H1 (cell line): ENCODE measurements at regions not wholly inside any gene's neighbourhood (a gene's known extent, or its start where the extent isn't known, plus 50 kb on each side); places are given as distances from the start of the nearest gene placed in this dataset.
"Not testable (repeated sequence)": the region's sequence is repeated elsewhere in the genome, so short reads cannot be mapped to it uniquely, and the experiment has no call there.

Experiments
- CTCF ChIA-PET: fragments of 300-600 bp; sonication (Branson Sonifier 250); formaldehyde crosslinking; loops from one replicate; lab custom pipeline; 2021; ENCODE audit not compliant: partially characterized antibody; lab: Charles Lee
- POLR2A ChIA-PET: fragments of 300-600 bp; sonication (Branson Sonifier 250); formaldehyde crosslinking; loops from one replicate; lab custom pipeline; 2021; ENCODE audit warnings: inconsistent platforms; ENCODE audit not compliant: partially characterized antibody; lab: Charles Lee
- DNase-seq, 2 experiments: peaks; one replicate each; pipeline versions ENCODE4 v3.0.0 to v3.0.0-alpha.2; 2010 to 2022; ENCODE audit warnings: low spot score in 2 of 2, low read depth in 1 of 2, mixed read lengths in 1 of 2
- FAIRE-seq: peaks from 2 replicates; lab custom pipeline; 2011; peaks lifted over from hg19 to GRCh38; lab: Jason Lieb, UNC
- H2AFZ ChIP-seq: 2 replicates; pipeline ENCODE4 v1.8.1; 2012; ENCODE audit warnings: low read length, inconsistent platforms
- H2AK5ac ChIP-seq: 2 replicates; pipeline ENCODE4 v1.6.1; 2013; ENCODE audit warnings: low read depth, low read length
- H2BK120ac ChIP-seq: replicated peaks from 2 replicates; pipeline ENCODE3; 2013; ENCODE audit warnings: low read depth, low read length, inconsistent platforms
- H2BK12ac ChIP-seq: 2 replicates; pipeline ENCODE4 v1.6.1; 2013; ENCODE audit warnings: low read depth, low read length
- H2BK15ac ChIP-seq: 2 replicates; pipeline ENCODE4 v1.6.1; 2013; ENCODE audit warnings: low read length
- H2BK20ac ChIP-seq: 2 replicates; pipeline ENCODE4 v1.6.1; 2013; ENCODE audit warnings: low read length
- H2BK5ac ChIP-seq: 2 replicates; pipeline ENCODE4 v1.6.1; 2013; ENCODE audit warnings: low read depth, low read length
- H3K14ac ChIP-seq: 2 replicates; pipeline ENCODE4 v1.6.1; 2013; ENCODE audit warnings: inconsistent platforms; ENCODE audit not compliant: insufficient read length
- H3K18ac ChIP-seq: 2 replicates; pipeline ENCODE4 v1.6.1; 2013; ENCODE audit warnings: low read length; ENCODE audit errors: extremely low read depth
- H3K23ac ChIP-seq: 2 replicates; pipeline ENCODE4 v1.6.1; 2013; ENCODE audit warnings: inconsistent platforms; ENCODE audit not compliant: insufficient read length
- H3K23me2 ChIP-seq: 2 replicates; pipeline ENCODE4 v1.6.1; 2013; ENCODE audit warnings: low read depth, low read length
- H3K27ac ChIP-seq: 2 replicates; pipeline ENCODE4 v1.6.1; 2011; ENCODE audit warnings: low read depth, low read length, inconsistent platforms
- H3K27me3 ChIP-seq, 4 experiments: replicated peaks in 1 of 4; 1 replicate in 1 of 4; 2 replicates in 3 of 4; pipeline versions ENCODE4 v1.6.1 to v1.8.1; 2011 to 2013; ENCODE audit warnings: low read length in 3 of 4, mild to moderate bottlenecking in 3 of 4, inconsistent platforms in 2 of 4, mixed read lengths in 2 of 4, moderate library complexity in 1 of 4; ENCODE audit not compliant: control insufficient read depth in 3 of 4, insufficient read depth in 3 of 4; ENCODE audit errors: extremely low read depth in 1 of 4
- H3K36me3 ChIP-seq, 4 experiments: 2 replicates each; pipeline versions ENCODE4 v1.6.1 to v1.8.1; 2011 to 2013; ENCODE audit warnings: mild to moderate bottlenecking in 4 of 4, low read length in 3 of 4, moderate library complexity in 2 of 4, control low read depth in 1 of 4, inconsistent platforms in 1 of 4; ENCODE audit not compliant: insufficient read depth in 4 of 4, control insufficient read depth in 2 of 4
- H3K4ac ChIP-seq: replicated peaks from 2 replicates; pipeline ENCODE3; 2013; ENCODE audit warnings: low read length, low read depth, mixed read lengths, inconsistent platforms; ENCODE audit not compliant: insufficient read length
- H3K4me1 ChIP-seq, 4 experiments: replicated peaks in 1 of 4; 1 replicate in 1 of 4; 2 replicates in 3 of 4; pipeline versions ENCODE4 v1.6.1 to v1.8.1; 2011 to 2013; ENCODE audit warnings: low read length in 3 of 4, inconsistent platforms in 2 of 4, mixed read lengths in 1 of 4; ENCODE audit not compliant: insufficient read depth in 4 of 4, control insufficient read depth in 3 of 4
- H3K4me2 ChIP-seq, 2 experiments: 2 replicates each; pipeline versions ENCODE4 v1.6.1 to v1.8.1; 2011 to 2013; ENCODE audit warnings: low read depth in 2 of 2, low read length in 2 of 2, control low read depth in 1 of 2, inconsistent platforms in 1 of 2, mild to moderate bottlenecking in 1 of 2; ENCODE audit not compliant: insufficient read depth in 1 of 2
- H3K4me3 ChIP-seq, 4 experiments: fragments of 200-600, 300-600 bp in 1 of 4; sonication (generic), shearing (Covaris generic), sonication (Bioruptor Twin) in 1 of 4; 2 replicates each; pipeline versions ENCODE4 v1.5.1 to v1.8.1; 2011 to 2016; ENCODE audit warnings: low read length in 4 of 4, low read depth in 3 of 4, control low read depth in 2 of 4, inconsistent platforms in 2 of 4, mild to moderate bottlenecking in 2 of 4, mixed read lengths in 1 of 4, moderate library complexity in 1 of 4; ENCODE audit not compliant: insufficient read depth in 2 of 4; ENCODE audit errors: extremely low read depth in 1 of 4
- H3K56ac ChIP-seq: replicated peaks from 2 replicates; pipeline ENCODE3; 2013; ENCODE audit warnings: low read depth, mild to moderate bottlenecking, mixed read lengths, low read length, inconsistent platforms; ENCODE audit not compliant: insufficient read length
- H3K79me1 ChIP-seq: 2 replicates; pipeline ENCODE4 v1.6.1; 2013; ENCODE audit warnings: low read depth, low read length, control low read depth
- H3K79me2 ChIP-seq, 2 experiments: 2 replicates each; pipeline versions ENCODE4 v1.6.1 to v1.8.1; 2012 to 2013; ENCODE audit warnings: low read length in 2 of 2, mild to moderate bottlenecking in 2 of 2, inconsistent platforms in 1 of 2; ENCODE audit not compliant: insufficient read depth in 2 of 2, control insufficient read depth in 1 of 2
- H3K9ac ChIP-seq, 4 experiments: replicated peaks in 1 of 4; 1 replicate in 1 of 4; 2 replicates in 3 of 4; pipeline versions ENCODE4 v1.6.1 to v1.8.1; 2011 to 2013; ENCODE audit warnings: low read depth in 3 of 4, low read length in 3 of 4, control low read depth in 2 of 4, mild to moderate bottlenecking in 2 of 4, moderate library complexity in 2 of 4, inconsistent platforms in 1 of 4; ENCODE audit errors: extremely low read depth in 1 of 4
- H3K9me3 ChIP-seq, 2 experiments: 2 replicates each; pipeline versions ENCODE4 v1.6.1 to v1.8.1; 2012 to 2013; ENCODE audit warnings: mild to moderate bottlenecking in 2 of 2, moderate library complexity in 2 of 2, control low read depth in 1 of 2, inconsistent platforms in 1 of 2, low read depth in 1 of 2, low read length in 1 of 2, mixed read lengths in 1 of 2; ENCODE audit not compliant: insufficient read depth in 2 of 2
- H4K20me1 ChIP-seq, 2 experiments: replicated peaks in 1 of 2; 2 replicates each; pipeline versions ENCODE3 to v1.8.1; 2011 to 2013; ENCODE audit warnings: inconsistent platforms in 2 of 2, low read length in 2 of 2, mild to moderate bottlenecking in 1 of 2; ENCODE audit not compliant: insufficient read depth in 2 of 2, control insufficient read depth in 1 of 2
- H4K5ac ChIP-seq: 2 replicates; pipeline ENCODE4 v1.6.1; 2013; ENCODE audit warnings: low read length, low read depth, mixed read lengths, inconsistent platforms; ENCODE audit not compliant: insufficient read length
- H4K8ac ChIP-seq: 2 replicates; pipeline ENCODE4 v1.8.0; 2013; ENCODE audit warnings: mild to moderate bottlenecking, moderate library complexity, low read length, inconsistent platforms; ENCODE audit not compliant: insufficient read depth; ENCODE audit errors: extremely low read depth
- H4K91ac ChIP-seq: replicated peaks from 2 replicates; pipeline ENCODE3; 2013; ENCODE audit warnings: low read length, mixed read lengths, inconsistent platforms; ENCODE audit not compliant: insufficient read length
- MAFK ChIP-seq: IDR thresholded peaks from 2 replicates; pipeline ENCODE4 v1.6.1; 2012; ENCODE audit warnings: low read depth, mild to moderate bottlenecking, improper control_type of control experiment, low read length
- NRF1 ChIP-seq: IDR thresholded peaks from 2 replicates; pipeline ENCODE4 v1.6.1; 2011; ENCODE audit warnings: mild to moderate bottlenecking, low read depth, low read length, improper control_type of control experiment
- RAD21 ChIP-seq, 2 experiments: IDR thresholded peaks in 1 of 2; conservative IDR thresholded peaks in 1 of 2; 2 replicates each; pipeline ENCODE4 v1.6.1; 2011; ENCODE audit warnings: low read depth in 2 of 2, low read length in 2 of 2, improper control_type of control experiment in 1 of 2, inconsistent platforms in 1 of 2, mild to moderate bottlenecking in 1 of 2, moderate library complexity in 1 of 2
- RFX5 ChIP-seq: IDR thresholded peaks from 2 replicates; pipeline ENCODE4 v1.6.1; 2011; ENCODE audit warnings: low read depth, low read length, improper control_type of control experiment, borderline replicate concordance
- ZNF274 ChIP-seq: IDR thresholded peaks from 2 replicates; pipeline ENCODE4 v1.7.0; 2012; ENCODE audit warnings: low read length, borderline replicate concordance; ENCODE audit errors: extremely low read depth
- whole genome bisulfite sequencing, 2 experiments: shearing (Covaris generic) in 1 of 2; methylation state at CpG; one replicate each; pipeline versions ENCODE4 v1.1.6 to v1.1.7; 2013 to 2015; ENCODE audit warnings: low lambda C conversion rate in 2 of 2, mixed read lengths in 2 of 2, inconsistent platforms in 1 of 2, low coverage in 1 of 2, missing lambda C conversion rate in 1 of 2; ENCODE audit not compliant: insufficient replicate concordance in 2 of 2, insufficient coverage in 1 of 2, insufficient read length in 1 of 2; ENCODE audit errors: extremely low coverage in 1 of 2, missing lambda C conversion rate in 1 of 2; 5-methylcytosine and 5-hydroxymethylcytosine counted together

- no peak for TF ChIP-seq NRF1
- TF ChIP-seq MAFK = no peak
- TF ChIP-seq RAD21 (IDR thresholded peaks at IDR 0.05 in 1 of 2, conservative IDR thresholded peaks at IDR 0.05 in 1 of 2; ENCODE audit: low read depth in 2 of 2, low read length in 2 of 2) = no peak
- no peak for TF ChIP-seq RFX5
- TF ChIP-seq ZNF274 = no peak
- TF ChIP-seq, all 59 proteins: peak for 0
Observed at GRCh38 chr15:35179739-35180138, 94.6 kb upstream of the NANOGP8 start (continued).

- H3K27me3 ChIP-seq, H3K9me3 ChIP-seq, H3K79me2 ChIP-seq, H3K4me2 ChIP-seq, H3K23me2 ChIP-seq, H3K27ac ChIP-seq, H3K18ac ChIP-seq, H3K4me1 ChIP-seq, H3K56ac ChIP-seq, H3K79me1 ChIP-seq, H4K5ac ChIP-seq, H2AK5ac ChIP-seq, H2AFZ ChIP-seq, FAIRE-seq, H3K23ac ChIP-seq, H3K4me3 ChIP-seq, POLR2A ChIA-PET, H4K8ac ChIP-seq, H2BK20ac ChIP-seq, H3K14ac ChIP-seq, H2BK15ac ChIP-seq, H3K36me3 ChIP-seq, H3K4ac ChIP-seq, H3K9ac ChIP-seq, H2BK120ac ChIP-seq, H4K91ac ChIP-seq, DNase-seq, H4K20me1 ChIP-seq, H2BK12ac ChIP-seq, H2BK5ac ChIP-seq, CTCF ChIA-PET: not testable (repeated sequence)
- whole genome bisulfite sequencing, 2 experiments = 96% methylated on average over 1 of the region's 1 CpG; no CpG with 5 or more reads in 1 of the 2 experiments
Observed at GRCh38 chr15:35178186-35178585, 93.1 kb upstream of the NANOGP8 start.
